SU-DHL-6 (cell line): ENCODE measurements at regions not wholly inside any gene's neighbourhood (a gene's known extent, or its start where the extent isn't known, plus 50 kb on each side); places are given as distances from the start of the nearest gene placed in this dataset.

Experiments
- CTCF ChIP-seq: fragments of 200-600 bp; sonication (generic); IDR thresholded peaks from one replicate; pipeline ENCODE4 v1.5.1; 2017; ENCODE audit warnings: antibody characterized with exemption, mild to moderate bottlenecking, low read length, moderate library complexity; ENCODE audit not compliant: insufficient read depth, poor library complexity, severe bottlenecking
- EZH2phosphoT487 ChIP-seq: fragments of 200-600 bp; sonication (generic), shearing (Covaris generic); conservative IDR thresholded peaks from 2 replicates; pipeline ENCODE4 v1.6.1; 2018; ENCODE audit warnings: mild to moderate bottlenecking, antibody characterized with exemption, low read length, moderate library complexity, mixed read lengths

GRCh38 chr5:53321073-53321472, 159.4 kb upstream of the FST start:
- TF ChIP-seq CTCF (no peak), EZH2phosphoT487 (no peak)
